ENCODE measurements at regions not wholly inside any gene's neighbourhood (a gene's known extent, or its start where the extent isn't known, plus 50 kb on each side); places are given as distances from the start of the nearest gene placed in this dataset.

DNA sequence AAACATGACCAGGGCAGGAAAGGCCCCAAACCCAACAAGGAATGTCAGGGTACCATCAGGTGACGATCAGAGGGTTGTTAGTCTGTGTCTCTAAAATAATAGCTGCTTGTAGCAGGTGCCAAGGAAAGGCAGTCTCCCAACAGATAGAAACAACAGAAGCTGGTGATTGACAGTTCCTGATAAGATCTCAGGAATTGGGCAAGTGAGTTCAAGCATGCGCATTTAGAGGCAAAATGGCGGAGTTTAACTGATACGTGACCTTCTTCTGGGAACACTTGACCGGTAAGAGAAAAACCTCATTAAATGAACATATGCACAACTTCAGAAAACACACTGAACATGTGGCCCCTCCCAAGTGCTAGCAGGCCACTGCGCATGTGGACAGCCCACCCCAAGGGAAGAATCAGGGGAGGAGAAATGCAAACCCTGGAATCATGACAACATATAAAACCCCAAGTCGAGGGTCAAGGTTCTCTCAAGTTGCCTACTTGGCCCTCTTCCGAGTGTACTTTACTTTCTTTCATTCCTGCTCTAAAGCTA, 664.9 kb downstream of the KCNJ3 start:
- no peak for TF ChIP-seq EZH2 (IDR thresholded peaks at IDR 0.05; ENCODE audit: borderline replicate concordance, low read depth, low read length, severe bottlenecking)
- TF ChIP-seq JUN (IDR thresholded peaks at IDR 0.05; ENCODE audit: borderline replicate concordance, insufficient read depth, insufficient read length, low read depth), result no peak
- no peak for TF ChIP-seq CTCF (IDR thresholded peaks at IDR 0.05; ENCODE audit: extremely low read depth in 1 of 2, insufficient read depth in 1 of 2, low read depth in 1 of 2, low read length in 2 of 2)
- no peak for TF ChIP-seq POLR2A (IDR thresholded peaks at IDR 0.05; ENCODE audit: low read depth, low read length)
- no peak for TF ChIP-seq POLR2AphosphoS5 (IDR thresholded peaks at IDR 0.05; ENCODE audit: insufficient read depth, low read depth, low read length)
- TF ChIP-seq GATA2 (IDR thresholded peaks at IDR 0.05; ENCODE audit: insufficient read depth, insufficient read length, low read depth, low read length), result no peak
- no peak for TF ChIP-seq MYC (IDR thresholded peaks at IDR 0.05; ENCODE audit: low read depth, low read length)
- no peak for TF ChIP-seq MAX (IDR thresholded peaks at IDR 0.05; ENCODE audit: insufficient read depth, insufficient read length)
